ENCODE measurements at regions not wholly inside any gene's neighbourhood (a gene's known extent, or its start where the extent isn't known, plus 50 kb on each side); places are given as distances from the start of the nearest gene placed in this dataset.
"Not testable (repeated sequence)": the region's sequence is repeated elsewhere in the genome, so short reads cannot be mapped to it uniquely, and the experiment has no call there.

DNA sequence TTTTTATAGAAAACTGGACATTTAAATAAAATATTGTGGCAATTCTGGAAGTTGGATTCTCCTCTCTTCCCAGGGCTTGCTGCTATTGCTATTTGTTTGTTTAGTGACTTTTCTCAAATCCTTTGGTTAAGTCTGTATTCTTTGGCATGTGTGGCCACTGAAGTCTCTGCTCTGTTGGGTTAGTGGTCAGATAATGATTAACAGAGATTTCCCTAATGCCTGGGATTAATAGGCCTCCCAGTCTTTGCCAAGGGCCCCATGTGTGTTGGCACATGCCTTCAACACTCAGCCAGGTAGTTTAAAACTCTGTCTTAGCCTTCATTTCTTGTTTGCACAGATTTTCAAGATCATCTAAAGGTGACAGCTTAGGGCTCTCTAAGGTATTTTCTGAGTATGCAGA is 92.8 kb upstream of the EPB41L4A start:
- TF ChIP-seq POLR2A (IDR thresholded peaks at IDR 0.05) = no peak
- no peak for TF ChIP-seq POLR2AphosphoS5 (IDR thresholded peaks at IDR 0.05)
- TF ChIP-seq, protein P1, sequence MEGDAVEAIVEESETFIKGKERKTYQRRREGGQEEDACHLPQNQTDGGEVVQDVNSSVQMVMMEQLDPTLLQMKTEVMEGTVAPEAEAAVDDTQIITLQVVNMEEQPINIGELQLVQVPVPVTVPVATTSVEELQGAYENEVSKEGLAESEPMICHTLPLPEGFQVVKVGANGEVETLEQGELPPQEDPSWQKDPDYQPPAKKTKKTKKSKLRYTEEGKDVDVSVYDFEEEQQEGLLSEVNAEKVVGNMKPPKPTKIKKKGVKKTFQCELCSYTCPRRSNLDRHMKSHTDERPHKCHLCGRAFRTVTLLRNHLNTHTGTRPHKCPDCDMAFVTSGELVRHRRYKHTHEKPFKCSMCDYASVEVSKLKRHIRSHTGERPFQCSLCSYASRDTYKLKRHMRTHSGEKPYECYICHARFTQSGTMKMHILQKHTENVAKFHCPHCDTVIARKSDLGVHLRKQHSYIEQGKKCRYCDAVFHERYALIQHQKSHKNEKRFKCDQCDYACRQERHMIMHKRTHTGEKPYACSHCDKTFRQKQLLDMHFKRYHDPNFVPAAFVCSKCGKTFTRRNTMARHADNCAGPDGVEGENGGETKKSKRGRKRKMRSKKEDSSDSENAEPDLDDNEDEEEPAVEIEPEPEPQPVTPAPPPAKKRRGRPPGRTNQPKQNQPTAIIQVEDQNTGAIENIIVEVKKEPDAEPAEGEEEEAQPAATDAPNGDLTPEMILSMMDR (IDR thresholded peaks at IDR 0.05 in 8 of 11, conservative IDR thresholded peaks at IDR 0.05 in 3 of 11) = no peak
- H3K4me1 ChIP-seq = no peaks in the 10 kb centered on the region
- peaks cover 0 to 29% (median 15%) of the 10 kb centered on the region in 8 donors for H3K9me3 ChIP-seq
- no peaks in the 10 kb centered on the region for H3K36me3 ChIP-seq
- no peak overlapping the region for H3K4me3 ChIP-seq
- intact Hi-C loops (cut with DNase I; ENCODE audit: low total_unique reads) = no loop called here
- no peak overlapping the region for H3K27ac ChIP-seq
- no peak for DNase-seq
- no peaks in the 10 kb centered on the region for H3K27me3 ChIP-seq (replicated peaks in 1 of 7)

DNA sequence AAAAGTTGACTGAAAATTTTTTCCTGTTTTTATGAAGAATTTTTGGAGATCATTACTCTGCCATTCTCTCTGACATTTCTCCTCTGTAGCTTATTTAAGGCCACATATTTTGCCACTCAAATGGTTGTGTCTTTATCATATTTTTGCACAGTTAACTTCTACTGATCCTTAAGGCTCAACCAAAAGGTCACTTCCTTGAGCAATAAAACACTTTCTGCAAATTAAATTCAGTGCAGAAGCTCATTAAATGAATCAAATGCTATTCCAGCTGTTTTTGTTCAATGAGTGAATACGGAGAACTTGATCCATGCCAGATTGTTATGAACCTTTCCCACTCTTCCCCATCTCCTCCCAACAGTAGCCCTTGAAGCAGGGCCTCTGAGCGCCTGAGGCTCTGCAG is 93.8 kb upstream of the EPB41L4A start:
- TF ChIP-seq, protein P1 (IDR thresholded peaks at IDR 0.05 in 8 of 11, conservative IDR thresholded peaks at IDR 0.05 in 3 of 11) = no peak
- intact Hi-C loops (cut with DNase I; ENCODE audit: low total_unique reads) = no loop called here
- H3K4me3 ChIP-seq = no peak overlapping the region

DNA sequence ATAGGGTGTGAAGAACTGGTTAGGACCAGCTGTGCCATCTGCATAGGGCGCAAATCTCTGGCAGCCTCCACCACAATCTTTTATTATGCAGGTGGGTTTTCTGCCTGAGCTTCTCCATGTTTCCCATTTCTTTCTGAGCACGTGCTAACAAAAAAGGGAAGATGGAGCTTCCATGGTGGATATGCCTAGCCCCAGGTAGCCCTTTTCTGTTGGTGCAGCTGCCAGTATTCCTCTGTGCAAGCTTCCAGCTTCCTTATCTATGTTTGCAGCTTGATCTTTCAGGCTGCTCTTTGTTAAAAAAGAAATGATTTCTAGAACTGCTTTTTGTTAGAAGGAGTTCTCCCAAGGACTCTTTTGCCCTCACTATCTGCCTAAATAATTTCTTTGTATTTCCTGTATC is 95.0 kb upstream of the EPB41L4A start:
- no peaks in the 10 kb centered on the region for H3K4me1 ChIP-seq
- H3K27ac ChIP-seq = no peak overlapping the region
- no peak for DNase-seq
- H3K4me3 ChIP-seq = no peak overlapping the region
- 43 to 62% (median 55%) methylated on average over 2 of the region's 2 CpGs for WGBS, 5 donors
- no peaks in the 10 kb centered on the region for H3K27me3 ChIP-seq (replicated peaks in 1 of 7)
- intact Hi-C loops (cut with DNase I; ENCODE audit: low total_unique reads) = no loop called here
- no peaks in the 10 kb centered on the region for H3K36me3 ChIP-seq
- TF ChIP-seq POLR2AphosphoS5 (IDR thresholded peaks at IDR 0.05) (no peak), POLR2A (IDR thresholded peaks at IDR 0.05) (no peak)
- H3K9me3 ChIP-seq = peaks cover 0 to 26% (median 14%) of the 10 kb centered on the region in 8 donors

More for the DNA sequence above, 93.8 kb upstream of the EPB41L4A start:
- Histone ChIP-seq H3K9me3 (peaks cover 0 to 29% (median 15%) of the 10 kb centered on the region in 8 donors), H3K36me3 (no peaks in the 10 kb centered on the region), H3K27me3 (replicated peaks in 1 of 7) (no peaks in the 10 kb centered on the region), H3K27ac (no peak overlapping the region), H3K4me1 (no peaks in the 10 kb centered on the region)
- WGBS, 5 donors = 43 to 82% (median 69%) methylated on average over 2 of the region's 2 CpGs
- DNase-seq = no peak

DNA sequence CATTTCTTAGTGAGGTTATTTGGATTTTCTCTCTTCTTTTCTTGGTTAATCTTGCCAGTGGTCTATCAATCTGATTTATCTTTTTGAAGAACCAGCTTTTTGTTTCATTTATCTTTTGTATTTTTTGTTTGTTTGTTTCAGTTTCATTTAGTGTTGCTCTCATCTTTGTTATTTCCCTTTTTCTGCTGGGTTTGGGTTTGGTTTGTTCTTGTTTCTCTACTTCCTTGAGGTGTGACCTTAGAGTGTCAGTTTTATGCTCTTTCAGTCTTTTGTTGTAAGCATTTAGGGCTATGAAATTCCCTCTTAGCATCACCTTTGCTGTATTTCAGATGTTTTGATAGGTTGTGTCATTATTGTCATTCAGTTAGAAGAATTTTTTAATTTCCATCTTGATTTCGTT is 101.4 kb upstream of the EPB41L4A start:
- Histone ChIP-seq H3K4me1 (peaks cover 0 to 50% (median 14%) of the 10 kb centered on the region in 6 donors), H3K27ac (peak overlapping the region; percentile 16 to 89 (median 62))
- H3K36me3 ChIP-seq; H3K27me3 ChIP-seq (replicated peaks in 1 of 7); DNase-seq; H3K4me3 ChIP-seq; intact Hi-C loops (cut with DNase I; ENCODE audit: low total_unique reads); H3K9me3 ChIP-seq: not testable (repeated sequence)
- WGBS, 5 donors = 57 to 66% (median 60%) methylated on average over 1 of the region's 1 CpG

DNA sequence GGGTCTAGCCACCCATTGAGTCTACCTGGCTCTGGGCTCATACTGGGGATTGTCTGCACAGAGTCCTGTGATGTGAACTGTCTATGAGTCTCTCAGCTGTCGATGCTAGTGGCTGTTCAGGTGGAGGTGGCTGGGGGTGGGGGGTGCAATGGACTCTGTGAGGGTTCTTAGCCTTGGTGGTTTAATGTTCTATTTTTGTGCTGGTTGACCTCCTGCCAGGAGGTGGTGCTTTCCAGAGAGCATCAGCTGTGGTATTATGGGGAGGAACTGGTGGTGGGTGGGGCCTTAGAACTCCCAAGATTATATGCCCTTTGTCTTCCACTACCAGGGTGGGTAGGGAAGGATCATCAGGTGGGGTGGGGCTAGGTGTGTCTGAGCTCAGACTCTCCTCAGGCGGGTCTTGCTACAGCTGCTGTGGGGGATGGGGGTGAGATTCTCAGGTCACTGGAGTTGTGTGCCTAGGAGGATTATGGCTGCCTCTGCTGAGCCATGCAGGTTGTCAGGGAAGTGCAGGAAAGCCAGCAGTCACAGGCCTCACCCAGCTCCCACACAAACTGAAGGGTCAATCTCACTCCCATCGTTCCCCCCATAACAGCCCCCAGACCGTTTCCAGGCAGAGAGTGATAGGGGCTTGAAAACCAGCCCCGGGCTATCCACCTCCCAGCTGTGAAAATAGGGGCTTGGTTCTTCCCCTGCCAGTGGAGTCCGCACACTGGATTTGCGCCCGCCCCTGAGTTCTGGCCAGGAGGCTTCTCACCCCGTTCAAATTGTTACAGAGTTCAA is 104.0 kb upstream of the EPB41L4A start:
- WGBS, 5 donors = 81 to 87% (median 82%) methylated on average over 8 to 9 of the region's 9 CpGs
- H3K9me3 ChIP-seq; intact Hi-C loops (cut with DNase I; ENCODE audit: low total_unique reads); H3K27me3 ChIP-seq (replicated peaks in 1 of 7); H3K36me3 ChIP-seq: not testable (repeated sequence)
- TF ChIP-seq, protein P1 (IDR thresholded peaks at IDR 0.05 in 8 of 11, conservative IDR thresholded peaks at IDR 0.05 in 3 of 11) = peak in 1 of 11 experiments; percentile 0
- H3K4me1 ChIP-seq = peaks cover 0 to 50% (median 14%) of the 10 kb centered on the region in 6 donors
- H3K27ac ChIP-seq = peak overlapping the region in 7 of 8 donors; percentile 63 to 89 (median 79)
- H3K4me3 ChIP-seq = peak overlapping the region in 1 of 8 donors; percentile 59
- DNase-seq = peak; percentile 71

DNA sequence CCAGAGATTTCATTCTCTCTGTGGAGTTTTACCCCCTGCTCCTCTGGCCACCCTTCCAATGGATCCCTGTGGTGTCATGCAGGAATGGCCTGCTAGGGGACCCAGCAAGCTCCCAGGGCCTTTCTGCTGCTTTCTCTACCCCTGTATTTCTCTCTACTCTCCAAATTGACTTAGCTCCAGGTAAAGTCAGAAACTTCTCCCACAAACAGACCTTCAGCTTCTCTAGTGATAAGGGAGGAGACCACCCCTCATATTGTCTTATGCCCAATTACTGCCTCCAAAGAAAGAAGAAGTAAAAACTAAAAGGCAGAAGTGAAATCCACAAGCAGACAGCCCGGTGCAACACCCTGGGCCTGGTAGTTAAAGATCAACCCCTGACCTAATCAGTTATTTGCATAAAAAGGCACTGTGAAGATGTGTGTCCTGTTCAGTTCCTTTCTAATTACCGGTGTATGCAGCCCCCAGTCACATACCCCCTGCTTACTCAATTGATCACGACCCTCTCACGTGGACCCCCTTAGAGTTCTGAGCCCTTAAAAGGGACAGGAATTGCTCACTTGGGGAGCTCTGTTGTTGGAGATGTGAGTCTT is 104.7 kb upstream of the EPB41L4A start:
- H3K27ac ChIP-seq = peak overlapping the region; percentile 8 to 89 (median 78)
- peak; percentile 74 for DNase-seq
- intact Hi-C loops (cut with DNase I; ENCODE audit: low total_unique reads); H3K36me3 ChIP-seq; H3K9me3 ChIP-seq; H3K27me3 ChIP-seq (replicated peaks in 1 of 7): not testable (repeated sequence)
- H3K4me3 ChIP-seq = peak overlapping the region in 4 of 8 donors; percentile 10 to 59 (median 16)
- H3K4me1 ChIP-seq = peaks cover 0 to 50% (median 14%) of the 10 kb centered on the region in 6 donors
- 51 to 77% (median 61%) methylated on average over 4 of the region's 4 CpGs for WGBS, 5 donors

Measured in spleen (tissue), 11 donors.